ENCODE measurements at regions not wholly inside any gene's neighbourhood (a gene's known extent, or its start where the extent isn't known, plus 50 kb on each side); places are given as distances from the start of the nearest gene placed in this dataset.

DNA sequence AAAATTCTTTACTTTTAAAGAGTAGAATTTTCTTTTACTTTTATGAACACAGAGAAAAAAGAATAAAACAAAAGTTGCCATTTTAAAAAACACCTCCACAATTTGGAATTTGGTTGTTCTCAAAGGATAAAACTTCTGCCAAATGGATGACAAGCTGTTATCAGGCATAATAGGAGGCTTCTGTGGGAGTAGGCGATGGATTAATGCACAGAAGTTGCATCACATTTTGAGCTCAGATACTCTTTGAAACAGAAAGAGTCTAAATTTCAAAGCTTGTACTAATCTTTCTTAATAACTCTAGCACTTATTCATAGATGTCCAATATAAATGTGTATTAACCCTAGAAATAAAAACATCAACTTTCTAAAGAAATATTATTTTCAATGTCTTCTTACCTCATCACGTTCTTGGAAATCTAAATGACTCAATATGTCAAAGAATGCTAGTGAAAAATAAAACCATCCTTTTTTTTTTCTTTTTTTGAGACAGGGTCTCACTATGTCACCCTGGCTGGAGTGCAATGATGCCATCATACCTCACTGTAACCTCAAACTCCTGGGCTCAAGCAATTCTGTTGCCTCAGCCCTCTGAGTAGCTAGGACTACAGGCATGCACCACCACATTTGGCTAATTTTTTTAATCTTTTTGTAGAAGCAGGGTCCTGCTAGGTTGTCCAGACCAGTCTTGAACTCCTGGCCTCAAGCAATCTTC lies 112.8 kb upstream of the USP25 start:
- Histone ChIP-seq H3K9ac (ENCODE audit: low read length in 3 of 3) (no peak overlapping the region), H3K27me3 (ENCODE audit: control insufficient read depth, insufficient read depth, low read length) (no peaks in the 10 kb centered on the region), H3K27ac (ENCODE audit: low read depth in 2 of 2, low read length in 2 of 2) (no peak overlapping the region), H3K36me3 (ENCODE audit: control insufficient read depth in 2 of 3, insufficient read depth in 3 of 3, low read length in 3 of 3) (no peaks in the 10 kb centered on the region), H3K9me3 (ENCODE audit: control insufficient read depth in 2 of 3, insufficient read depth in 1 of 3, low read length in 3 of 3) (no peaks in the 10 kb centered on the region), H3K4me1 (ENCODE audit: control insufficient read depth in 2 of 3, insufficient read depth in 2 of 3, low read depth in 1 of 3, low read length in 3 of 3) (no peaks in the 10 kb centered on the region), H3K4me3 (ENCODE audit: low read length in 3 of 3) (no peak overlapping the region)
- DNase-seq, result no peak
- intact Hi-C loops (cut with DNase I), result no loop called here
- TF ChIP-seq CTCF (IDR thresholded peaks at IDR 0.05; ENCODE audit: borderline replicate concordance, extremely low read depth, insufficient read depth), result no peak
- no peak for FAIRE-seq

- FAIRE-seq (no peak), DNase-seq (no peak)
- no peaks in the 10 kb centered on the region for H3K36me3 ChIP-seq (ENCODE audit: control insufficient read depth in 2 of 3, insufficient read depth in 3 of 3, low read length in 3 of 3)
- no peaks in the 10 kb centered on the region for H3K4me1 ChIP-seq (ENCODE audit: control insufficient read depth in 2 of 3, insufficient read depth in 2 of 3, low read depth in 1 of 3, low read length in 3 of 3)
- no peaks in the 10 kb centered on the region for H3K27me3 ChIP-seq (ENCODE audit: control insufficient read depth, insufficient read depth, low read length)
- no peaks in the 10 kb centered on the region for H3K9me3 ChIP-seq (ENCODE audit: control insufficient read depth in 2 of 3, insufficient read depth in 1 of 3, low read length in 3 of 3)
- intact Hi-C loops (cut with DNase I), result no loop called here
- TF ChIP-seq CTCF (IDR thresholded peaks at IDR 0.05; ENCODE audit: borderline replicate concordance, extremely low read depth, insufficient read depth), result no peak
- no peak overlapping the region for H3K4me3 ChIP-seq (ENCODE audit: low read length in 3 of 3)
- no peak overlapping the region for H3K9ac ChIP-seq (ENCODE audit: low read length in 3 of 3)
- no peak overlapping the region for H3K27ac ChIP-seq (ENCODE audit: low read depth in 2 of 2, low read length in 2 of 2)
These were observed 111.8 kb upstream of the USP25 start for GRCh38 chr21:15617964-15618363.

DNA sequence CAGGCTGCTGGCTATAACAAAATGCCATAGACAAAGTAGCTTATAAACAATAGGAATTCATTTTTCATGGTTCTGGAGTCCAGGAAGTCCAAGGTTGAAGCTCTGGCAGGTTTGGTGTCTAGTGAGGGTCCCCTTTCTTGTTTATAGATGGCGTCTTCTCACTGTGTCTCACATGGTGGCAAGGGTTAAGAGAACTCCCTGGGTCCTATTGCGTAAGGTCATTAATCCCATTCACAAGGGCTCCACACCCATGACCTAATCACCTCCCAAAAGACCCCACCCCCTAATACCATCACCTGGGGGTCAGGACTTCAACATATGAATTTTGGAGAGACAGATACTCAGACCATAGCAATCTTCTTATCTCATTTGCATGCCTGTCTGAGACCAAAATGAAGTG lies 108.9 kb upstream of the USP25 start:
- no peaks in the 10 kb centered on the region for H3K4me1 ChIP-seq (ENCODE audit: control insufficient read depth in 2 of 3, insufficient read depth in 2 of 3, low read depth in 1 of 3, low read length in 3 of 3)
- H3K4me3 ChIP-seq (ENCODE audit: low read length in 3 of 3), result no peak overlapping the region
- H3K36me3 ChIP-seq (ENCODE audit: control insufficient read depth in 2 of 3, insufficient read depth in 3 of 3, low read length in 3 of 3), result no peaks in the 10 kb centered on the region
- H3K27me3 ChIP-seq (ENCODE audit: control insufficient read depth, insufficient read depth, low read length), result no peaks in the 10 kb centered on the region
- DNase-seq (no peak), FAIRE-seq (no peak)
- intact Hi-C loops (cut with DNase I), result no loop called here
- H3K9me3 ChIP-seq (ENCODE audit: control insufficient read depth in 2 of 3, insufficient read depth in 1 of 3, low read length in 3 of 3), result no peaks in the 10 kb centered on the region
- H3K27ac ChIP-seq (ENCODE audit: low read depth in 2 of 2, low read length in 2 of 2), result no peak overlapping the region
- TF ChIP-seq CTCF (IDR thresholded peaks at IDR 0.05; ENCODE audit: borderline replicate concordance, extremely low read depth, insufficient read depth), result no peak
- H3K9ac ChIP-seq (ENCODE audit: low read length in 3 of 3), result no peak overlapping the region

DNA sequence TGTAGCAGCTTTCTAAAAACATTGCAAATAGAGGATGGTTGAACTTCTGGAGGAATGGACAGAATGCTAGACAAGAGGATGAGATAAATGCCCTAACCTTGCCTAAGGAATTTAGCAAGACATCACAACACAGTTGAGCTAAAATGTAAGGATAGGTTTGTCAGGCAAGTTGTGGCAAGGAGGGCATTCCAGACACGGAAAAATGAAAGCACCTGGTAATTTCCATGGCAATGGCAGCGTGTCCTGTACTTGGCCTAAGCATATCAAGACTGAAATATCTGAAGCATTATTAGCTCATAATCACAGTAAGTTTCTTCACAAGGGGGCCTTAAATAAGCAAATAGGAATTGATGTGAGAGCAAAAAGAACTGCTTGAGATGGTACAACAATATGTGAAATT lies 105.1 kb upstream of the USP25 start:
- no peak for TF ChIP-seq CTCF (IDR thresholded peaks at IDR 0.05; ENCODE audit: borderline replicate concordance, extremely low read depth, insufficient read depth)
- no peaks in the 10 kb centered on the region for H3K27me3 ChIP-seq (ENCODE audit: control insufficient read depth, insufficient read depth, low read length)
- H3K9me3 ChIP-seq (ENCODE audit: control insufficient read depth in 2 of 3, insufficient read depth in 1 of 3, low read length in 3 of 3), result no peaks in the 10 kb centered on the region
- intact Hi-C loops (cut with DNase I), result no loop called here
- no peak overlapping the region for H3K27ac ChIP-seq (ENCODE audit: low read depth in 2 of 2, low read length in 2 of 2)
- H3K9ac ChIP-seq (ENCODE audit: low read length in 3 of 3), result no peak overlapping the region
- FAIRE-seq (no peak), DNase-seq (no peak)
- H3K36me3 ChIP-seq (ENCODE audit: control insufficient read depth in 2 of 3, insufficient read depth in 3 of 3, low read length in 3 of 3), result no peaks in the 10 kb centered on the region
- H3K4me3 ChIP-seq (ENCODE audit: low read length in 3 of 3), result no peak overlapping the region
- no peaks in the 10 kb centered on the region for H3K4me1 ChIP-seq (ENCODE audit: control insufficient read depth in 2 of 3, insufficient read depth in 2 of 3, low read depth in 1 of 3, low read length in 3 of 3)

Data from kidney (tissue), 13 donors.